Osteoblast (primary cell): ENCODE measurements at regions not wholly inside any gene's neighbourhood (a gene's known extent, or its start where the extent isn't known, plus 50 kb on each side); places are given as distances from the start of the nearest gene placed in this dataset.

Experiments used
- DNase-seq: peaks from one replicate; pipeline ENCODE4 v3.0.0; 2011; ENCODE audit warnings: low spot score, mixed read lengths; ENCODE audit not compliant: insufficient read length; ENCODE audit errors: missing footprints
- H2AFZ ChIP-seq: 2 replicates; pipeline ENCODE4 v1.6.0; 2011; ENCODE audit warnings: mild to moderate bottlenecking, low read length
- H3K27ac ChIP-seq: 2 replicates; pipeline ENCODE4 v1.5.1; 2011; ENCODE audit warnings: mild to moderate bottlenecking, low read depth, low read length, moderate library complexity
- H3K27me3 ChIP-seq: 2 replicates; pipeline ENCODE4 v1.6.0; 2012; ENCODE audit warnings: mild to moderate bottlenecking, control low read depth, inconsistent platforms, low read length, moderate library complexity; ENCODE audit not compliant: insufficient read depth
- H3K36me3 ChIP-seq: 2 replicates; pipeline ENCODE4 v1.5.1; 2011; ENCODE audit warnings: mild to moderate bottlenecking, low read length, control low read depth, moderate library complexity; ENCODE audit not compliant: insufficient read depth
- H3K4me1 ChIP-seq: 2 replicates; pipeline ENCODE4 v1.5.1; 2011; ENCODE audit warnings: mild to moderate bottlenecking, low read length, control low read depth, moderate library complexity; ENCODE audit not compliant: insufficient read depth
- H3K4me2 ChIP-seq: 2 replicates; pipeline ENCODE4 v1.6.0; 2011; ENCODE audit warnings: mild to moderate bottlenecking, low read length; ENCODE audit not compliant: insufficient read depth
- H3K4me3 ChIP-seq: fragments of 200-600 bp; sonication (generic); 3 replicates; pipeline ENCODE4 v1.5.1; 2012; ENCODE audit warnings: mild to moderate bottlenecking, low read length, inconsistent platforms; ENCODE audit not compliant: insufficient read depth
- H3K79me2 ChIP-seq: 2 replicates; pipeline ENCODE4 v1.6.0; 2012; ENCODE audit warnings: mild to moderate bottlenecking, low read length, control low read depth, inconsistent platforms; ENCODE audit not compliant: insufficient read depth
- H3K9me3 ChIP-seq: 2 replicates; pipeline ENCODE4 v1.5.1; 2011; ENCODE audit warnings: low read depth, low read length, control low read depth
- H4K20me1 ChIP-seq: 2 replicates; pipeline ENCODE4 v1.6.0; 2012; ENCODE audit warnings: mild to moderate bottlenecking, low read length, control low read depth; ENCODE audit not compliant: insufficient read depth
- CTCF ChIP-seq: IDR thresholded peaks from 2 replicates; pipeline ENCODE4 v1.5.1; 2011; ENCODE audit warnings: mild to moderate bottlenecking, low read depth, low read length, moderate library complexity; ENCODE audit errors: extremely low read depth

GRCh38 chr10:114755537-114755936 lies 66.0 kb upstream of the FHIP2A start:
- Histone ChIP-seq H3K79me2 (no peaks in the 10 kb centered on the region), H2AFZ (no peak overlapping the region), H3K4me1 (peaks cover 15% of the 10 kb centered on the region), H3K4me2 (no peak overlapping the region), H3K9me3 (no peaks in the 10 kb centered on the region), H3K27me3 (peaks cover 9% of the 10 kb centered on the region), H3K27ac (no peak overlapping the region), H3K4me3 (no peak overlapping the region), H4K20me1 (no peaks in the 10 kb centered on the region), H3K36me3 (no peaks in the 10 kb centered on the region)
- no peak for DNase-seq
- TF ChIP-seq CTCF: no peak

DNA sequence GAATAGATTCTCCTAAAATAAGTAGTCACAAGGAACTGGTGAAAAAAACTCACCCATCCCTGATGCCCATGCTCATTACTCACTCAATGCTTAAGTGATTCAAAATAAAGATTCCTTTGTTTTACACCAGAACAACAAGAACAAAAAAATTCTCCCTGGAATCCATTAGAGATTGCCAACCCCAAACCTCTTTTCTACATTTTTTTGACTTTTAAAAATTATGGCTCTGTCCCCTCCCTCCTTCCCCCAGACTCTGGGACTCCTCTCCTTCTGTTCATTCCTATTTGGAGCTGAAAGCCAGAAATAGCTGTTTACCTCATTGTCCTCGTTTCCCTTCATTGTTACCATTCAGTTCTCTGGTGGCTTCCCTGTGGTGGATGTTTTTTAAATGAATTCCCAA lies 63.2 kb upstream of the FHIP2A start:
- Histone ChIP-seq H3K36me3 (no peaks in the 10 kb centered on the region), H3K4me2 (no peak overlapping the region), H3K27ac (no peak overlapping the region), H3K4me3 (no peak overlapping the region), H2AFZ (no peak overlapping the region), H4K20me1 (no peaks in the 10 kb centered on the region), H3K9me3 (no peaks in the 10 kb centered on the region), H3K79me2 (no peaks in the 10 kb centered on the region), H3K4me1 (peaks cover 12% of the 10 kb centered on the region), H3K27me3 (peaks cover 27% of the 10 kb centered on the region)
- no peak for DNase-seq
- TF ChIP-seq CTCF: no peak

DNA sequence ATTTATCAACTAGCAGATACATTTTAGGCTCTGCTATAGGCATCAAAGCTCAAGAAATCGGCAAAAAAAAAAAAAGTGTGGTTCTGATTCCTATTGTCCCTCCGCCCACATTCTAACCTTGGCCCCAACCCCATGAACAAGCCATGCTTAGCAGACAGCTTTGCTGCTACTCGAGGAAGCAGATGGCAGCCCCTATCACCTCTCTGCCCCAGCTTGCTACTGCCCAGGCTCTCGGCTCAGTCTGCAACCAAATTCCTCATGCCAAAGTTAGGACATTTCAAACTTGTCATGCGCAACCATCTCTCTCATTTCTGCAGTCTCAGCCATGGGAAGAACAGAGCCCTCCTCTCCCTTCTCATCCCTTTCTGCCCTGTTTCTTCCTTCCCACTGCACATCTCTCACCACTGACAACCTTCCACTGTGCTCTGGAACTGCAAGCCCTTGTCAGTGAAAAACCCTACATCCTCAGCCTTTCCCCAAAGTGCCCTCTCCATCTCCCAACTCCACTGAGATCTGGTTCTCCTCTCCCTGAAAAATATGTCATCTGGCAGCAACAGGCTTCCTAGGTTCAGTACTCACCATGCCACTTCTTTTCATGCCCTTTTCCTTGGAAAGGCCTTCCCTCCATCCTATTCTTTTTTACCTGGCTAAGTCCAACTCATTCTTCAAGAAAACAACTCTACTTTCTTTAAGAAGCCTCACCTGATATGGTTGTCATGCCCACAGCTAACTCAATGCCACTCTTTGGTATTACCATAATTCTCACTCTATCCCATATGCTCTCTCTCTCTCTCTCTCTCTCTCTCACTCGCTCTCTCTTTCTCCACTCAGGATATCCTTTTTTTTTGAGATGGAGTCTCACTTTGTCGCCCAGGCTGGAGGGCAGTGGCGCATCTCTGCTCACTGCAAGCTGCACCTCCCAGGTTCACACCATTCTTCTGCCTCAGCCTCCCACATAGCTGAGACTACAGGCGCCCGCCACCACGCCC lies 60.1 kb upstream of the FHIP2A start:
- H3K79me2 ChIP-seq: no peaks in the 10 kb centered on the region
- no peaks in the 10 kb centered on the region for H3K4me1 ChIP-seq
- H3K27ac ChIP-seq: no peak overlapping the region
- no peaks in the 10 kb centered on the region for H3K36me3 ChIP-seq
- H3K9me3 ChIP-seq: no peaks in the 10 kb centered on the region
- no peak overlapping the region for H3K4me3 ChIP-seq
- no peak overlapping the region for H3K4me2 ChIP-seq
- no peak for DNase-seq
- TF ChIP-seq CTCF: no peak
- peaks cover 45% of the 10 kb centered on the region for H3K27me3 ChIP-seq
- H4K20me1 ChIP-seq: peaks cover 2% of the 10 kb centered on the region
- H2AFZ ChIP-seq: no peak overlapping the region

GRCh38 chr10:114762811-114763210 lies 58.8 kb upstream of the FHIP2A start:
- Histone ChIP-seq H3K4me2 (no peak overlapping the region), H3K4me1 (peaks cover 7% of the 10 kb centered on the region), H3K27me3 (peaks cover 49% of the 10 kb centered on the region), H2AFZ (no peak overlapping the region), H3K79me2 (no peaks in the 10 kb centered on the region), H3K9me3 (no peaks in the 10 kb centered on the region), H3K36me3 (no peaks in the 10 kb centered on the region), H3K4me3 (no peak overlapping the region), H3K27ac (no peak overlapping the region), H4K20me1 (peaks cover 2% of the 10 kb centered on the region)
- DNase-seq: peak; percentile 43
- TF ChIP-seq CTCF: no peak
